DOHH2 (cell line): ENCODE measurements at regions not wholly inside any gene's neighbourhood (a gene's known extent, or its start where the extent isn't known, plus 50 kb on each side); places are given as distances from the start of the nearest gene placed in this dataset.

Experiments used
- EZH2phosphoT487 ChIP-seq: fragments of 200-600 bp; sonication (generic); IDR thresholded peaks from 2 replicates; pipeline ENCODE4 v1.6.1; 2017; ENCODE audit warnings: borderline replicate concordance, mild to moderate bottlenecking, antibody characterized with exemption, low read length, moderate library complexity, mixed read lengths
- TF ChIP-seq, protein P1 (sequence below): fragments of 200-600 bp; sonication (generic); IDR thresholded peaks from one replicate; pipeline ENCODE4 v1.5.1; 2014; ENCODE audit warnings: antibody characterized with exemption, mild to moderate bottlenecking, low read depth, low read length; ENCODE audit not compliant: poor library complexity, severe bottlenecking

DNA sequence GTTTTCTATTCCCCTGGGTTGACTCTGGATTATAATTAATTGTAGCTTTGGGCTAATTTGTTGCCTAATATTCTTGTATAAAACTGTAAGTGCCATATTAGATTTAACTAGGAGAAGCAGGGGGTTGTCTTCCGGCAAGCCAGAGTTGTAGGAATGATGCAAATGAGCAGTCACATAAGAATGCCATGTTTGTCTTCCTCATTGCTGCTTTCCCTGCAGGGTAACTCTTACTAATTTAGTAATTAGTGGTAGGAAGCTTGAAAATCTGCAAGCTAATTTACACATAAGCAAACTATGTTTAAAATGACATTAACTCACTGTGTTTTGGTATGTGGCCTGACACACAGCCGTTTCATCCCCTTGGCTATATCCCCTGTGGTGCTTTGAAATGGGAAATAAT, 527.8 kb downstream of the KCTD16 start:
- TF ChIP-seq, protein P1, sequence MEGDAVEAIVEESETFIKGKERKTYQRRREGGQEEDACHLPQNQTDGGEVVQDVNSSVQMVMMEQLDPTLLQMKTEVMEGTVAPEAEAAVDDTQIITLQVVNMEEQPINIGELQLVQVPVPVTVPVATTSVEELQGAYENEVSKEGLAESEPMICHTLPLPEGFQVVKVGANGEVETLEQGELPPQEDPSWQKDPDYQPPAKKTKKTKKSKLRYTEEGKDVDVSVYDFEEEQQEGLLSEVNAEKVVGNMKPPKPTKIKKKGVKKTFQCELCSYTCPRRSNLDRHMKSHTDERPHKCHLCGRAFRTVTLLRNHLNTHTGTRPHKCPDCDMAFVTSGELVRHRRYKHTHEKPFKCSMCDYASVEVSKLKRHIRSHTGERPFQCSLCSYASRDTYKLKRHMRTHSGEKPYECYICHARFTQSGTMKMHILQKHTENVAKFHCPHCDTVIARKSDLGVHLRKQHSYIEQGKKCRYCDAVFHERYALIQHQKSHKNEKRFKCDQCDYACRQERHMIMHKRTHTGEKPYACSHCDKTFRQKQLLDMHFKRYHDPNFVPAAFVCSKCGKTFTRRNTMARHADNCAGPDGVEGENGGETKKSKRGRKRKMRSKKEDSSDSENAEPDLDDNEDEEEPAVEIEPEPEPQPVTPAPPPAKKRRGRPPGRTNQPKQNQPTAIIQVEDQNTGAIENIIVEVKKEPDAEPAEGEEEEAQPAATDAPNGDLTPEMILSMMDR, result no peak
- TF ChIP-seq EZH2phosphoT487, result no peak
